PC-3 (cell line): ENCODE measurements at regions not wholly inside any gene's neighbourhood (a gene's known extent, or its start where the extent isn't known, plus 50 kb on each side); places are given as distances from the start of the nearest gene placed in this dataset.
A peak's percentile ranks its signal among the peaks of the same experiment; 100 is the strongest.

Experiments used
- ATAC-seq: fragments of 200-7000 bp; cut with Tn5 transposase; 2 replicates; pipeline ENCODE4 v1.9.1; 2020; ENCODE audit warnings: mild to moderate bottlenecking, moderate library complexity
- BruUV-seq: library from RNA; stranded (reverse); fragments of 400-500 nt; replicated peaks from 2 replicates; lab custom pipeline; 2021; lab: Mats Ljungman, UMichigan
- CTCF ChIA-PET: fragments of 300-600 bp; sonication (Branson Sonifier 250); formaldehyde crosslinking; loops from one replicate; lab custom pipeline; 2022; ENCODE audit warnings: antibody characterized with exemption; lab: Charles Lee
- POLR2A ChIA-PET: fragments of 300-600 bp; sonication (Branson Sonifier 250); formaldehyde crosslinking; loops from one replicate; lab custom pipeline; 2022; ENCODE audit warnings: antibody characterized with exemption; ENCODE audit not compliant: unreplicated experiment; lab: Charles Lee
- DNase-seq: peaks from one replicate; pipeline ENCODE4 v3.0.0-alpha.2; 2015
- H2AFZ ChIP-seq: fragments of 300-600 bp; sonication (generic); 2 replicates; pipeline ENCODE4 v1.6.0; 2016; ENCODE audit warnings: antibody characterized with exemption, low read length
- H3F3A ChIP-seq: fragments of 300-600 bp; sonication (generic); one replicate; pipeline ENCODE4 v1.6.0; 2017; ENCODE audit warnings: antibody characterized with exemption, low read length, control low read depth, mild to moderate bottlenecking; ENCODE audit not compliant: unreplicated experiment
- H3K27ac ChIP-seq: fragments of 300-600 bp; sonication (generic); 2 replicates; pipeline ENCODE4 v1.5.1; 2016; ENCODE audit warnings: mild to moderate bottlenecking, low read length
- H3K27me3 ChIP-seq: fragments of 300-600 bp; sonication (generic); 2 replicates; pipeline ENCODE4 v1.6.1; 2016; ENCODE audit warnings: low read length, mixed read lengths
- H3K36me3 ChIP-seq: fragments of 300-600 bp; sonication (generic); 2 replicates; pipeline ENCODE4 v1.6.1; 2016; ENCODE audit warnings: low read depth, mixed run types, low read length, mixed read lengths
- H3K4me1 ChIP-seq: fragments of 300-600 bp; sonication (generic); 2 replicates; pipeline ENCODE4 v1.5.1; 2016; ENCODE audit warnings: low read length; ENCODE audit not compliant: insufficient read depth
- H3K4me2 ChIP-seq: fragments of 300-600 bp; sonication (generic); 2 replicates; pipeline ENCODE4 v1.6.0; 2016; ENCODE audit warnings: low read length
- H3K4me3 ChIP-seq: fragments of 300-600 bp; sonication (generic); 2 replicates; pipeline ENCODE4 v1.5.1; 2016; ENCODE audit warnings: mild to moderate bottlenecking, low read length, mixed read lengths
- H3K79me2 ChIP-seq: fragments of 300-600 bp; sonication (generic); 2 replicates; pipeline ENCODE4 v1.6.1; 2017; ENCODE audit warnings: low read length, mixed read lengths
- H3K9ac ChIP-seq: fragments of 300-600 bp; sonication (generic); 2 replicates; pipeline ENCODE4 v1.6.0; 2016; ENCODE audit warnings: mild to moderate bottlenecking, low read length
- H3K9me2 ChIP-seq: fragments of 300-600 bp; sonication (generic); replicated peaks from 2 replicates; pipeline ENCODE4 v1.6.1; 2016; ENCODE audit warnings: mixed run types, low read length, mixed read lengths
- H3K9me3 ChIP-seq: fragments of 300-600 bp; sonication (generic); 2 replicates; pipeline ENCODE4 v1.6.1; 2016; ENCODE audit warnings: low read length, mixed read lengths
- H4K20me1 ChIP-seq: fragments of 300-600 bp; sonication (generic); 2 replicates; pipeline ENCODE4 v1.6.1; 2016; ENCODE audit warnings: low read length, mixed read lengths
- CTCF ChIP-seq: fragments of 300-600 bp; sonication (generic); conservative IDR thresholded peaks from 2 replicates; pipeline ENCODE4 v1.5.1; 2017; ENCODE audit warnings: antibody characterized with exemption, low read depth, mild to moderate bottlenecking, low read length
- EZH2 ChIP-seq: fragments of 300-600 bp; sonication (generic); IDR thresholded peaks from one replicate; pipeline ENCODE4 v1.6.1; 2017; ENCODE audit warnings: antibody characterized with exemption, mild to moderate bottlenecking, low read length; ENCODE audit not compliant: unreplicated experiment
- EZH2phosphoT487 ChIP-seq: fragments of 300-600 bp; sonication (generic); IDR thresholded peaks from 2 replicates; pipeline ENCODE4 v1.6.1; 2018; ENCODE audit warnings: mild to moderate bottlenecking, antibody characterized with exemption, low read length, borderline replicate concordance
- intact Hi-C: fragments of 100-400 bp; cut with micrococcal nuclease; formaldehyde crosslinking; loops from 2 replicates; pipeline ENCODE4 v1.9.0; 2023

- TF ChIP-seq CTCF (peak; percentile 65), EZH2phosphoT487 (no peak)
- H3K36me3 ChIP-seq = no peaks in the 10 kb centered on the region
- H3K4me2 ChIP-seq = no peak overlapping the region
- intact Hi-C loops = no loop called here
- no peak overlapping the region for H3K4me3 ChIP-seq
- H3K27ac ChIP-seq = no peak overlapping the region
- no peaks in the 10 kb centered on the region for H3F3A ChIP-seq
- ChIA-PET POLR2A (no interaction called here), CTCF (interaction anchor here (0.6 kb wide), 1 partner anchor 291 kb away, joined by 3 read pairs; no protein-coding TSS in a partner anchor)
- H3K27me3 ChIP-seq = peaks cover 20% of the 10 kb centered on the region
- BruUV-seq = no TSS peak
- H3K9ac ChIP-seq = no peak overlapping the region
- no peaks in the 10 kb centered on the region for H3K9me3 ChIP-seq
- no peaks in the 10 kb centered on the region for H3K79me2 ChIP-seq
- ATAC-seq (peak; percentile 77), DNase-seq (peak; percentile 81)
- H3K9me2 ChIP-seq = no peaks in the 10 kb centered on the region
- H3K4me1 ChIP-seq = no peaks in the 10 kb centered on the region
- H2AFZ ChIP-seq = no peak overlapping the region
- no peaks in the 10 kb centered on the region for H4K20me1 ChIP-seq
Observed at GRCh38 chr12:4855121-4855924, 54.4 kb upstream of the KCNA1 start.

DNA sequence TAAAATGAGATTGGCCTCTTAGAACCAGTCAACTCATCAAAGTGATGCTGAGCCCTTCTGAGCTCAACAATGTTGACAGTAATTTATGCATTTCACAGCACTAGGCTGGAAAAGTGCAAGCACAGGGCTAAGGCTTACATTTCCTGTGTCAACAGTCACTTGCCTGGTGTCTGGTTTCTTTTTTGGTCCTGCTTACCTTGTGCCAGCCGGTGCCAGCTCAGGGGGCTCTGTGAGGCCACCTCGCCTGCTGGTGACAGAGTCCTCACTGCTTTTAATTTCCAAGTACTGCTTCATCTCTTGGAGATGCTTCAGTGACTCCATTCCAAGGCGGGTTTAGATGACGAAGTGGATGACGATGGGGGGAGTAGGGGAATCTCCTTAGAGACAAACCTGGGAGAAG lies 53.1 kb upstream of the KCNA1 start:
- Histone ChIP-seq H4K20me1 (no peaks in the 10 kb centered on the region), H2AFZ (no peak overlapping the region), H3K4me2 (no peak overlapping the region), H3K4me3 (no peak overlapping the region), H3K9ac (no peak overlapping the region), H3F3A (no peaks in the 10 kb centered on the region), H3K27me3 (peaks cover 22% of the 10 kb centered on the region), H3K36me3 (no peaks in the 10 kb centered on the region), H3K4me1 (no peaks in the 10 kb centered on the region), H3K79me2 (no peaks in the 10 kb centered on the region), H3K9me2 (no peaks in the 10 kb centered on the region), H3K27ac (no peak overlapping the region), H3K9me3 (no peaks in the 10 kb centered on the region)
- DNase-seq (no peak), ATAC-seq (no peak)
- TF ChIP-seq EZH2 (no peak), CTCF (no peak), EZH2phosphoT487 (no peak)
- POLR2A ChIA-PET = no interaction called here
- BruUV-seq = no TSS peak
- intact Hi-C loops = loop anchor here (2.0 kb wide), 1 partner anchor 146 kb away; no protein-coding TSS in a partner anchor
- CTCF ChIA-PET = no interaction called here
